CD4-positive, alpha-beta T cell treated with Interleukin-17A for 4 hours (primary cell): ENCODE measurements at regions not wholly inside any gene's neighbourhood (a gene's known extent, or its start where the extent isn't known, plus 50 kb on each side); places are given as distances from the start of the nearest gene placed in this dataset.
"Not testable (repeated sequence)": the region's sequence is repeated elsewhere in the genome, so short reads cannot be mapped to it uniquely, and the experiment has no call there.

Source experiments
- DNase-seq: peaks from one replicate; pipeline ENCODE4 v3.0.0-alpha.2; 2020; ENCODE audit warnings: mixed read lengths

DNA sequence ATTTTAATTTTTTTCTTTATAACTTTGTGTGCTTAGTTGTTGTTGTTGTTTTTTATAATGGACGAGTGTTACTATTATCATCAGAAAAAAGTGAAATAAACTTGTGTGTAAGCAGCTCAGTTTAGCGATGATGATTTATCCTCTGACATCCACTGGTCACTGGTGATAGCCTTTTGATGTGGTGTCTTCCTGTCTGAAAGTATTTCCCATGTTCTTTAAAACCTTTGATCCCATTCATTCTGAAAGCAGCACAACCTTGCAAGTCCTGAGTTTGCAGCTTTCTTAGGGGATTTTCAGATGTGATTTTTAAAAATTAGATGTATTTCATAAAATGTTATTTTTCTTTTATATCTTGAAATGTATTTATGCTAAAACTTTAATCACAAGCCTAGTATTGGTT, 85.9 kb upstream of the ZPLD1 start:
- no peak for DNase-seq

DNA sequence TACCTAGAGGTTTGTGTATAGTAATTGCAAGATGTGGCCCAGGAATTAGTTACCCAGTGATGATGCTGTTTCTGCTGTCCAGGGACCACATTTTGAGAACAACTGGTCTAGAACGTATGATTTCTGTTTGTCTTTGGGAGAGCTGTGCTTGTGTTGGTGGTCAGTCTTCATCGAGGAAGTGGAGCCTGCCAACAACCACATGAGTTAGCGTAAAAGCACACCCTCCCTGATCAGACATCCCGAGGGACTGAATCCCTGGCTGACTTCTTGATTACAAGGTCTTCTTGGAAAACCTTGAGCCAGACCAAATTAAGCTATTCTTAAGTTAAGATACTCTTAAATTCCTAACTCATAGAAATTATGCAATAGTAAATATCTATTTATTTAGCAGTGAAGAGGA, 81.7 kb upstream of the ZPLD1 start:
- DNase-seq, result no peak

- no peak for DNase-seq
Observed at GRCh38 chr3:102353805-102354204, 81.0 kb upstream of the ZPLD1 start.

- no peak for DNase-seq
Observed at GRCh38 chr3:102354818-102355515, 79.8 kb upstream of the ZPLD1 start.

DNA sequence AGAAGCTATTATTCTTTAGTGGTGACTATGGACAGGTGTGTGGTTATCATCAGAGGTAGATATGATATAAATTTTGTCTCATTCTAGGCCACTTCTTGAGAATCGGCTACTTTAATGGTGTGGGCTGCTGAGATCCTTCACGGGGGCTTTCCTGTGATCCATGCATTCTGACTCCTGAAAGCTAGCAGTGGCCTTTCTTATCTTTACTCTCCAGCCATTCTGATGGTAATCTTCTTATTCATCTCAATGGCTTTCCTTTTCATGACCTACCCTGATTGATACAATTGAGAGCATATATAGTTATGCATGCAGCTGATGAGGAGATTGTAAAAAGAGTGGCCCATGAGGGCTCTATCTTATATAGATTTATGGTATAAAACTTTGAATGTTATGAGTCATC, 78.3 kb upstream of the ZPLD1 start:
- no peak for DNase-seq

- not testable (repeated sequence) for DNase-seq
Observed at GRCh38 chr3:102357313-102357712, 77.5 kb upstream of the ZPLD1 start.

DNA sequence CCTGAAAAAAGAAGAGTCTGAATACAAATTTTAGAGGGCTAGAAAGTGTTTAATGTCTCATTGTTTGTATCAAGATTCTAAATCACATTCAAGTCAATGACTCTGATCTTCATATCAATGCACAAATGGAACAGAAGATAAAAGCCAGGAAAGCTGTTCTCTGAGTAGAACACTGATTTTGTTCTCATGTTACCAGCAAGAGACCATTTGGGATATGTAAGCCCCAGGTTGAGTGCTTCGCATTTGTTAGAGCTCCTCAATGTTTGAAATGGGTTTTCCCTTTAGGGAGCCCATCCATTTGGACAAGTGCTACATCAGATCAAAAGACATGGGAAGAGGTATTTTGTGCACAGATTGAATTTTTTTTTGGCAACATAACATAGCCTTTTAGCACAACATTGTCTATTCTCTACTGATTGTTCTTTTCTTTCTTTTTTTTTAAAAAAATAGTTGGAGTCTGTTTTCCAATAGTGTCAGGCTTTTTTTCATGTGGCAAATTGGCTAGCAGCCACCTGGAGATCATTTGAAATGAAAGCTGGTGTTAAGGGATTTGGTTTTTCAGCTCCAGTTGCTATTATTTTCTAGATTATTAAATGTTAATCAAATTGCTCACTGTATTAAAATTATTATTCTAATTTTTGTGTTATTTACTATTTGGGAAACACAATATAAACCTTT, 74.5 kb upstream of the ZPLD1 start:
- no peak for DNase-seq

GRCh38 chr3:102361101-102361500, 73.7 kb upstream of the ZPLD1 start:
- DNase-seq, result no peak

GRCh38 chr3:102366116-102366515, 68.7 kb upstream of the ZPLD1 start:
- not testable (repeated sequence) for DNase-seq

DNA sequence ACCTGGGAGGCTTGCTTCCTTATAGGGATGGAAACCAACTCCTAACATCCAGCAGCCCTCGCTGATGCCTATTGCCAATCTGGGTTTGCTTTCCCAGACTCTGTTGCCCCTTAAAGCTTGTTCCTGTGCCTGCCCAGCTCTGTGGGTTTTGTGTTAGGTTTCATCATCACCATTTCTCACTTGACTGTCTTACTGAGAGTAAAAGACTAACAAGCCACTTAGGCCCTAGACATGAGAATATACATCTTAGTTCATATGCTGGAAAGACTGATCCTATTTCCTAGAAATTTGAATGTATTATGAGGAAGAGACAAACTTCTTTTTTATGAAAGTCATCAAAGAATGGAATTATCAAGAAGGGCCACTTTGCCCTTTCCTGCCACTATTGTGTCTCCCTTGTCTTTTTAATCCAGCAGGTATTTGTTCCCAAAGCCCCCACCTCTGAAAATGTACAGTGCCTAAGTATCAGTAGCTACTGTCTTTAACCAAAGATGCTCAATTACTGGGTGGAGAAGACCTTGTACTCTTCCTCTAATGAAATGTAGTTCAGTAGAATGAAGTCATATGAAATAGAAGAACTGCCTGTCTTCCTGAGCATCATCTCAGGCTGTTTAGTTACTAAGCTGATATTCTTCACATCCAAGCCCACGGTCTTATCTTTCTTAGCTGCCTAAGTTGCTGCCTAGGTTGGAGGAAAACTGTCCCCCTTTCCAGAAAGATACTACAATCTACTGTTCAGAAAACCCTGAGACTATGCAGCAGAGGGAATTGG, 59.8 kb upstream of the ZPLD1 start:
- DNase-seq, result no peak

DNA sequence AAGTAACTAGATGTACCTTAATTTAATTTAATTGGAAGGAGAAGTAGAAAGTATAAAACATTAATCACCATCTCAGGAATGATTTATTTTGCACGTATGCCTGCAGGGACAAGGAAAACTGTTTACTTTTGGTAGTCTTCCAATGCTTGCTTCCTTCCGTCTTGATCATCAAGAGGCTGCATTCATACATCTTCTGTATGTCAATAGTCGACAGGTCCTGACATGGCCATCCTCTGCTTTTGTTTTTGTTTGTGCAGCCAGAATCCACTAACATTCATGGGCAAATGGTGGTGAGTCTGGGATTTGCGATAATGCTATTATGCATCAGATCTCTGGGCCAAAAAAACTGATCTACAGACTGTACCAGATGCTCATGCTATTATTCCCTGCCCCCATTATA, 56.6 kb upstream of the ZPLD1 start:
- DNase-seq, result no peak

- DNase-seq, result not testable (repeated sequence)
Observed at GRCh38 chr3:102382201-102382600, 52.6 kb upstream of the ZPLD1 start.
